ENCODE measurements at regions not wholly inside any gene's neighbourhood (a gene's known extent, or its start where the extent isn't known, plus 50 kb on each side); places are given as distances from the start of the nearest gene placed in this dataset.

DNA sequence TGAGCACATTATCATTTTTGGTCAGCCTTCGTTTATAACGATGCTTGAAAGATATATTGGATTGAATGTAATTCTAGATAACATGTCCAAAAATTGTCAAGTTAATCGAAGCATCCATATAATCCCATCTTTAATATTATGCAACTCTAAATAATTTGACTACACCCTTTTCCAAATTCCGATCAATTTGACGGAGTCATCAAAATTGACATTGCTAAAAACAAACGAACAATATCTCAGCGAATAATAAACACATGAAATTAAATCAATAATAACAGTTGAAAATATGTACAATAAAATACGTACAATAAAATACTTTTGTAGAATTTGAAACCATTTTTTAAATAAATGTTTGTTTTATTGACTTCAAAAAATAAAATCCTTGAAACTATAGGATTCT lies 1516.4 kb downstream of the EFNB2 start:
- intact Hi-C loops (cut with DNase I) = no loop called here

DNA sequence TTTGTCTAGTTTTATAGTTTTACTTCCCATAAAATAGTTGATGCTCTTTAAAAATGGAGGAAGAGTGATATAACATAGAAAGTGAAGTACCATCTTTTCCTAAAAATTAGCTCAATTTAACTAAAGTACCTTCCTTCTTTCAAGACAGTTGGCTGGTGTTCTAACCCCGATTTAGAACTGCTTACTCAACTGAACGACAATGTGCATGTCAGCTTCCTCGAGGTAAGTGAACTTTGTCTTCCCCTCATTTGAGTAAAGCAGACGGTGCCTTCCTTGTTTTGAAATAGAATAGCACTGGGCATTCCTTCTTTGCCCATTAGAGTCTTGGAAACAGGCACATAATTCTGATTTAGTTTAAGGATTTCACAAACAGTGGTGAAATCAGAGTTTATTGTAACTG lies 1519.2 kb downstream of the EFNB2 start:
- intact Hi-C loops (cut with DNase I) = no loop called here
- DNase-seq = peak in 3 of 42 donors; percentile 13 to 51 (median 27)

More for the DNA sequence above, 1516.4 kb downstream of the EFNB2 start:
- DNase-seq = no peak

DNA sequence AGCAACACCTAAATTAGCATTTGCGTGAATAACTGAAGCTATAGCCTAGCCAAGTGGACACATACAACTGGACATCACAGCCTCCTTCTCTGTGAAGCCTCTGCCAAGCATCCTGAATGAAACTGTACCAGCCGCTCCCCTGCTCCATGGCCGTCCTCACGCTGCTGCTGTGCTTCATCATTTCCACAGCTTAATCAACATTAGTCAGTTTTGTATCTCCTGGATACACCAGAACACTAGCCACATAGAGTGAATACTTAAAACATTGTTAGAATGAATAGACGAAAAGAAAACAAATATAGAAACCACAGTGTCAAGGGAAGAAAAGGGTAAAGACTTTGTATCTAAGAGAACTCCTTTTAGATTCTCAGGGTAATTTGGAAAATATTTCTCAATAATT lies 1526.9 kb downstream of the EFNB2 start:
- no peak for DNase-seq
- intact Hi-C loops (cut with DNase I) = no loop called here

GRCh38 chr13:105007166-105007808 lies 1528.2 kb downstream of the EFNB2 start:
- DNase-seq = no peak
- intact Hi-C loops (cut with DNase I) = no loop called here

DNA sequence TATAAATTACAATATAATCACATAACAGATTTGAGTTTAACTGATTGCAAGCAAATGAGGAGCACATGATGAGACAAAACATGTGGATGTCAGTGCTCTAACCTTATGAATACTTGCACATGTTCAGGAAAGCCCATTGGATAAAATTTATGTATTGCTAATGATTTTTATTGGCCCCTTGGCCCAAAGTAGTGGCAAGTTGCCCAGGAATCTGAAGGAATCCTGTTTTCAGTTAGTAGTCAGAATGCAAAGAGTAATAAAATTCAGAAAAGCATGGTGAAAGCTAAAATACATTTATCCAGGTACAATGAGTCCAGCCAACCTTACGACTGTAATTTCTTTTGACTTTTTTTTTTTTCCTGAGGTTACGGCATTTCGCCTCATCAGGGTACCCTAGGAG lies 1539.4 kb downstream of the EFNB2 start:
- DNase-seq = no peak
- intact Hi-C loops (cut with DNase I) = no loop called here

DNA sequence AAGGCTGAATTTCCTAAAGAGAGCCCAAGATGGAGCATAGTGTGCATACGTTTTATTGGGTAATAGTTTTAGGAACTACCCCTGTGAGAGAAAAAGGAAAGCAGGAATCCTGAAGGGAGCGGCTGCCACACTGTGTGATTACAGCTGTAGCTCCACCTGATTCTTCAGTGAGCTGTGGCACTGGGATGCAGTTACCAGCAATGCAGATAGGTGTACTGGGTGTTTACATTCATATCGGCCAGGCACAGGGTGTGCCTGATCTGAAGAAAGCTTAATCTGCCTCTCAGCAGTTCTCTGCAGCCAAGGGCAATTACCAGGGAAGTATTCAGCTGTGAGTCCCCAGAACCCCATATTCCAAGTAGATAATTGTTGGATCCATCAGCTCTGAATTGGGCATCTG lies 1541.8 kb downstream of the EFNB2 start:
- intact Hi-C loops (cut with DNase I) = no loop called here
- DNase-seq = no peak

- no peak for DNase-seq
Measured at GRCh38 chr13:104987621-104988020, 1547.8 kb downstream of the EFNB2 start.

GRCh38 chr13:104984296-104984818 lies 1551.1 kb downstream of the EFNB2 start:
- intact Hi-C loops (cut with DNase I) = no loop called here
- DNase-seq = peak in 4 of 42 donors; percentile 11 to 36 (median 14)

More at GRCh38 chr13:104987621-104988020, 1547.8 kb downstream of the EFNB2 start:
- intact Hi-C loops (cut with DNase I) = no loop called here

DNA sequence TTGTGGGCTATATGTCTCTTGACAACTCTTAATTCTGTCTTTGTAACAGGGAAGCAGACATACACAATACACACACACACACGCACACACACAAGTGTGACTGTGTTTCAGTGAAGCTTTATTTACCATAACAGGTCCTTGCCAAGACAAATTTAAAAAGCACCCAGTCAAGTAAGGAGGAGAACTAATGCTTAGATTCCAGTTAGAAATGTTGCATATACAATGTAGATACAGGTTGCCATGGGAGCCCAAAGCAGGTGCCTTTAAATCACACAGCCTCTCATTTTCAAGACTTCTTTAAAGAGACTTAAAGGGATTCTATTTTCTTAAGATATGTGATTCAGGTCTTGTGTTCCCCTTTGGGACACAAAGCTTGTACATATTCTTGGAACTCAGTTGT lies 1551.9 kb downstream of the EFNB2 start:
- no peak for DNase-seq
- intact Hi-C loops (cut with DNase I) = no loop called here

- intact Hi-C loops (cut with DNase I) = no loop called here
- DNase-seq = no peak
Measured at GRCh38 chr13:104980586-104980985, 1554.9 kb downstream of the EFNB2 start.

GRCh38 chr13:104979281-104980030 lies 1556.0 kb downstream of the EFNB2 start:
- DNase-seq = no peak
- intact Hi-C loops (cut with DNase I) = no loop called here

GRCh38 chr13:104976986-104977385 lies 1558.5 kb downstream of the EFNB2 start:
- DNase-seq = peak in 10 of 42 donors; percentile 7 to 62 (median 26)
- intact Hi-C loops (cut with DNase I) = no loop called here

DNA sequence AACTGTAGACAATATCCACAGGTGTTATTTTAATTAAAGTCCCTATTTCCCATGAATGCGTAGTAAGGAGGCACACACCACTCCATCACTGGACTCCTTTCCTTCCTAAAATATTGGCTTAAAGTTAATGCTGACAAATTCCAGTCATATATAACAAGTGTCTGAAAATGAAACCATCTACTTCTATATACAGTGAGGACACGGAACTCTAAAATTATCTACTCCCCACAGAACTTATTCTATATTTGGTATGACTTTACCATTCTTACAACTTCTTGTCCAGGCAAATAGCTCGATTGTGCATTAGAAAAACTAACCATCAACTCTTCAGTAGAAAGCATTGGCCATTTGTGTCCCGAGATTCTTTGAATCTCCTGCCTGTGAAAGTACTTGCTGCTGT lies 1560.2 kb downstream of the EFNB2 start:
- no peak for DNase-seq
- intact Hi-C loops (cut with DNase I) = no loop called here

DNA sequence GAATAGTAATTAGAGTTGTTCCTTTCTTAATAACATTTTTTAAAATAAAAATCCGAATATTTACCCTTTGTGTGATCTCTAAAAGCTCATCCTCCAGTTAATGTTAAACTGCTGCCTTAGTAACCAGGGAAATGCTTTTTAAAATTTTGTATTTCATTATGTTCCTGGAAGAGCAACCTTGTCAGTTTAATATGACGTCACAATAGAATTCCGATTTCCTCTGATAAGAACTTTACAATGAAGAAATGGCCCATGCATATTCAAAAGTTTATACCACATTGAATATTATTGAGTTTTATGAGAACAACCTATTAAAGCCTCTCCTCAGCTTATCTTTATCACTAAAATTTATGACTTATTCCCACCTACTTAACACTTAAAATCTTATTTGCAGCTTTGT lies 1566.6 kb downstream of the EFNB2 start:
- intact Hi-C loops (cut with DNase I) = no loop called here
- no peak for DNase-seq

DNA sequence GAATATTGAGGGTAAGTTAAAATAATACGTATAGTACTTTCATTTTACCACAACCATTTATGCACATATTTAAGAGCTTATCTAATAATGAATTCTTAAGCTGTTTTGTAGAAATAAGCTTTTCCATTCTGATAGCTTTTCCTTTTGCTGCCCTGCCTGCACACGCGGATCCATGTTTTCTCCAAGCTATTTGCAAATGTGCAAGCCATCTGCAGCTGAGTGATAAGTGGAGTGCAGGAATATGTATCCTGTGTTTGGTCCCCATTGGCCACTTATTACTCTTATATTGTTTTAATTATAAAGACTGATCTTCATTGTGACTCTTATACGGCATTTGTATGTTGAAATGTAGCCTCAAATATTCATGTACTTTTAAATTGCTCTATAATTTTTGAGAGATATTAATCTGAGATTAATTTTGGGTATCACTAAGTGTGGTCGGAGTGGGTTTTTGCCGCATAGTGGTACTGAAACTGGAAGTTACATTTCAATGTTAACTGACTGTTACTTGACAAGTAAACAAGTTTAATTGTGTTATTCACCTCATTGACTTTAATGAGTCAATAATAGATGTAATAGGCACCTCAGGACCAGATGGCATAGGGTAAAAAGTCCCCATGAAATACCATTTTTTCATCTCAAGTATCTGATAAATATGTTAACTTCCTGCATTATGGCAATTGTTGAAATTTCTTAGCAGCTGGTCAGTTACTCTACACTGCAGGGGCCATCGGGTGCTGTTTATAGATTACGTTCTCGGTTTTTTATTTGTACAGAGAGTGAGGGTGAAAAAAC lies 1567.4 kb downstream of the EFNB2 start:
- intact Hi-C loops (cut with DNase I) = no loop called here
- DNase-seq = no peak

- no peak for DNase-seq
- intact Hi-C loops (cut with DNase I) = no loop called here
Measured at GRCh38 chr13:104967376-104967775, 1568.1 kb downstream of the EFNB2 start.

GRCh38 chr13:104962411-104962810 lies 1573.1 kb downstream of the EFNB2 start:
- DNase-seq = no peak
- intact Hi-C loops (cut with DNase I) = no loop called here

GRCh38 chr13:104961246-104961645 lies 1574.2 kb downstream of the EFNB2 start:
- DNase-seq = no peak
- intact Hi-C loops (cut with DNase I) = no loop called here

DNA sequence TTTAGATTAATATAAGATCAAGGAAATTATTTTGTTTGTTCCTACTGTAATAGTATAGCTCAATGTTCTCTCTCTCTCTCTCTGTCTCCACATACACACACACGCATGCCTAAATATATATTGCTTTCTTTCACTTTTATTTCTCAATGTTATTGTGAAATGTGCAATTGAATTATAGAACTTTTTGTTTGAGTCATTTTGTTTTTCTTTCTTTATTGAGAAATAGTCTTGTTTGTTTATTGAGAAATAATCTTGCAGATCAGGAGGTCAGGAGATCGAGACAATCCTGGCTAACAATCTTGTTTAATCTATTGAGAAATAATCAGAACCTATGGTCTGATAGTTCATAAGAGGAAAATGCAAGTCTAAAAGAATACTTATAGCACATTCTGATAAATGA lies 1581.3 kb downstream of the EFNB2 start:
- intact Hi-C loops (cut with DNase I) = no loop called here
- no peak for DNase-seq

DNA sequence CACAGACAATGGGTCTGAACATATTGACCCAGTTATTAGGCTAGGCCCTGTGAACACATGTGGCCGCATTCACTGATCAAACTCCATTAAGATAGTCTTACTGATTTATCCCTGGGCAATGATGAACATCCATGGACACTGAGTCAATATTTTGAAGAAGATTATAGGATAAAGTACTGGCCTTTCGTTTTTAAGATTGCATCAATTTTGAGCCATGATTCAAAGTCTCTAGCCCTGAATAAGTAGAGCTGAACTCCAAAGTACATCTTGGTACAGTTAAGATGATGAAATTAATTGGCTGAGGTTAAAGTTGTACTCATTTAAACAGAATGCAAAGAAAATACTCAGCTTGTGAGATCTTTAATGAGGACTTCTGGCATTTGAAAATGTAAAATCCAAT lies 1581.9 kb downstream of the EFNB2 start:
- no peak for DNase-seq
- intact Hi-C loops (cut with DNase I) = no loop called here
